Muscle layer of duodenum (tissue), 2 donors: ENCODE measurements at regions not wholly inside any gene's neighbourhood (a gene's known extent, or its start where the extent isn't known, plus 50 kb on each side); places are given as distances from the start of the nearest gene placed in this dataset.
"Not testable (repeated sequence)": the region's sequence is repeated elsewhere in the genome, so short reads cannot be mapped to it uniquely, and the experiment has no call there.

Source experiments
- H3K27ac ChIP-seq: one replicate; pipeline ENCODE4 v1.7.0; 2013; ENCODE audit warnings: mild to moderate bottlenecking, low read length
- H3K27me3 ChIP-seq: one replicate; pipeline ENCODE4 v1.7.0; 2013; ENCODE audit warnings: low read depth, mild to moderate bottlenecking, control low read depth, low read length
- H3K36me3 ChIP-seq, 2 donors: one replicate each; pipeline ENCODE4 v1.7.0; 2013; ENCODE audit warnings: low read length in 2 of 2, control low read depth in 1 of 2, mild to moderate bottlenecking in 1 of 2; ENCODE audit not compliant: insufficient read depth in 2 of 2, control insufficient read depth in 1 of 2
- H3K4me1 ChIP-seq, 2 donors: one replicate each; pipeline ENCODE4 v1.7.0; 2013; ENCODE audit warnings: low read length in 2 of 2, mild to moderate bottlenecking in 2 of 2, control low read depth in 1 of 2, moderate library complexity in 1 of 2; ENCODE audit not compliant: insufficient read depth in 2 of 2, control insufficient read depth in 1 of 2
- H3K4me3 ChIP-seq, 2 donors: one replicate each; pipeline ENCODE4 v1.7.0; 2013; ENCODE audit warnings: low read length in 2 of 2, low read depth in 1 of 2, mild to moderate bottlenecking in 1 of 2
- H3K9me3 ChIP-seq, 2 donors: one replicate each; pipeline ENCODE4 v1.7.0; 2013; ENCODE audit warnings: low read length in 2 of 2, control low read depth in 1 of 2, mild to moderate bottlenecking in 1 of 2; ENCODE audit not compliant: control insufficient read depth in 1 of 2
- donor health status: healthy.

DNA sequence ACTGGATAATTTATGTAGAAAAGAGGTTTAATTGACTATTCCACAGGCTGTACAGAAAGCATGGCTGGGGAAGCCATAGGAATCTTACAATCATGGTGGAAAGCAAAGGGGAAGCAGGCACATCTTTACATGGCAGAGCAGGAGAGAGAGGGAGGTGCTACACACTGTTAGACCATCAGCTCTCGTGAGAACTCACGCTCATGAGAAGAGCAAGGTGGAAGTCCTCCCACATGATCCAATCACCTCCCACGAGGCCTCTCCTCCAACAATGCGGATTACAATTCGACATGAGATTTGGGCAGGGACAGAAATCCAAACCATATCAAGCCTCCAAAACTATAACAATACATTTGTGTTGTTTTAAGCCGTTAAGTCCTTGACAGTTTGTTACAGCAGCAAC lies 257.1 kb upstream of the KCNG1 start:
- no peaks in the 10 kb centered on the region for H3K4me1 ChIP-seq
- H3K4me3 ChIP-seq = no peak overlapping the region
- no peak overlapping the region for H3K27ac ChIP-seq
- H3K27me3 ChIP-seq = no peaks in the 10 kb centered on the region
- H3K36me3 ChIP-seq = no peaks in the 10 kb centered on the region
- no peaks in the 10 kb centered on the region for H3K9me3 ChIP-seq

- H3K36me3 ChIP-seq = no peaks in the 10 kb centered on the region
- no peaks in the 10 kb centered on the region for H3K27me3 ChIP-seq
- no peaks in the 10 kb centered on the region for H3K9me3 ChIP-seq
- no peak overlapping the region for H3K4me3 ChIP-seq
- H3K27ac ChIP-seq = no peak overlapping the region
- no peaks in the 10 kb centered on the region for H3K4me1 ChIP-seq
These were observed 255.1 kb upstream of the KCNG1 start for GRCh38 chr20:51277961-51278360.

- no peak overlapping the region for H3K27ac ChIP-seq
- no peaks in the 10 kb centered on the region for H3K4me1 ChIP-seq
- no peak overlapping the region for H3K4me3 ChIP-seq
- H3K9me3 ChIP-seq = no peaks in the 10 kb centered on the region
- H3K27me3 ChIP-seq = no peaks in the 10 kb centered on the region
- no peaks in the 10 kb centered on the region for H3K36me3 ChIP-seq
These were observed 253.4 kb upstream of the KCNG1 start for GRCh38 chr20:51276296-51276695.

DNA sequence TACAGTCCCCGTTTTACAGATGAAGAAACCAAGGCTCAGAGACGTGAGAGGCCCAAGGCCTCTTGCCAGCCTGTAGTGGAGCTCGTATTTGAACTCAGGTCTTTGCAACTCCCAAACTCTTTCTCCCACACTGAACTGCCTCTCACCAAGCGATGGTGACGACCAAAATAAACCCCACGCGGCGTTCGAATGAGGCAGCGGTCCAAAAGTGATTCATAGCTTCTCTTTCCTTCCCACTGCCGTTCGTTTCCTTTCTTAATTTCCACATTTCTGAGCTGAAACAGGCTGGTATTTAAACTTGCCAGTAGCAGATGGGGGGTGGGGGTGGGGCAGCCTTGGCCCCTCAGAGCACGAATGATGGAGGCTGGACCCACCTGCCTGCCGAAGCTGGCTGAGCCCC lies 252.9 kb upstream of the KCNG1 start:
- Histone ChIP-seq H3K4me1 (no peaks in the 10 kb centered on the region), H3K36me3 (no peaks in the 10 kb centered on the region), H3K27ac (no peak overlapping the region), H3K9me3 (no peaks in the 10 kb centered on the region), H3K4me3 (no peak overlapping the region), H3K27me3 (no peaks in the 10 kb centered on the region)

- Histone ChIP-seq H3K9me3 (peaks cover 0 to 6% of the 10 kb centered on the region in 2 donors), H3K4me3 (no peak overlapping the region), H3K36me3 (no peaks in the 10 kb centered on the region), H3K27me3 (no peaks in the 10 kb centered on the region), H3K27ac (no peak overlapping the region), H3K4me1 (no peaks in the 10 kb centered on the region)
These were observed 252.3 kb upstream of the KCNG1 start for GRCh38 chr20:51275181-51275580.

- Histone ChIP-seq H3K9me3 (peaks cover 0 to 7% of the 10 kb centered on the region in 2 donors), H3K27ac (no peak overlapping the region), H3K27me3 (no peaks in the 10 kb centered on the region), H3K4me1 (no peaks in the 10 kb centered on the region), H3K4me3 (no peak overlapping the region), H3K36me3 (no peaks in the 10 kb centered on the region)
These were observed 249.5 kb upstream of the KCNG1 start for GRCh38 chr20:51272401-51272800.

GRCh38 chr20:51271931-51272330 lies 249.0 kb upstream of the KCNG1 start:
- Histone ChIP-seq H3K4me1 (no peaks in the 10 kb centered on the region), H3K9me3 (peaks cover 0 to 7% of the 10 kb centered on the region in 2 donors), H3K36me3 (no peaks in the 10 kb centered on the region), H3K4me3 (no peak overlapping the region), H3K27me3 (no peaks in the 10 kb centered on the region), H3K27ac (no peak overlapping the region)

GRCh38 chr20:51271289-51271688 lies 248.4 kb upstream of the KCNG1 start:
- H3K4me3 ChIP-seq, H3K27me3 ChIP-seq, H3K27ac ChIP-seq, H3K4me1 ChIP-seq, H3K9me3 ChIP-seq, H3K36me3 ChIP-seq: not testable (repeated sequence)

GRCh38 chr20:51269671-51270070 lies 246.8 kb upstream of the KCNG1 start:
- Histone ChIP-seq H3K4me1 (no peaks in the 10 kb centered on the region), H3K27ac (no peak overlapping the region), H3K36me3 (no peaks in the 10 kb centered on the region), H3K4me3 (no peak overlapping the region), H3K27me3 (no peaks in the 10 kb centered on the region), H3K9me3 (peaks cover 0 to 13% of the 10 kb centered on the region in 2 donors)

- no peak overlapping the region for H3K27ac ChIP-seq
- H3K27me3 ChIP-seq = no peaks in the 10 kb centered on the region
- no peaks in the 10 kb centered on the region for H3K4me1 ChIP-seq
- peaks cover 0 to 13% of the 10 kb centered on the region in 2 donors for H3K9me3 ChIP-seq
- H3K4me3 ChIP-seq = no peak overlapping the region
- no peaks in the 10 kb centered on the region for H3K36me3 ChIP-seq
These were observed 244.8 kb upstream of the KCNG1 start for GRCh38 chr20:51267679-51268078.

GRCh38 chr20:51266353-51266752 lies 243.4 kb upstream of the KCNG1 start:
- peaks cover 0 to 13% of the 10 kb centered on the region in 2 donors for H3K9me3 ChIP-seq
- no peaks in the 10 kb centered on the region for H3K36me3 ChIP-seq
- H3K27ac ChIP-seq = no peak overlapping the region
- no peaks in the 10 kb centered on the region for H3K27me3 ChIP-seq
- H3K4me1 ChIP-seq = no peaks in the 10 kb centered on the region
- H3K4me3 ChIP-seq = no peak overlapping the region

GRCh38 chr20:51265361-51265760 lies 242.5 kb upstream of the KCNG1 start:
- H3K27ac ChIP-seq = no peak overlapping the region
- H3K4me1 ChIP-seq = no peaks in the 10 kb centered on the region
- no peaks in the 10 kb centered on the region for H3K36me3 ChIP-seq
- peaks cover 0 to 9% of the 10 kb centered on the region in 2 donors for H3K9me3 ChIP-seq
- H3K27me3 ChIP-seq = no peaks in the 10 kb centered on the region
- H3K4me3 ChIP-seq = no peak overlapping the region
